ENCODE measurements at regions not wholly inside any gene's neighbourhood (a gene's known extent, or its start where the extent isn't known, plus 50 kb on each side); places are given as distances from the start of the nearest gene placed in this dataset.

DNA sequence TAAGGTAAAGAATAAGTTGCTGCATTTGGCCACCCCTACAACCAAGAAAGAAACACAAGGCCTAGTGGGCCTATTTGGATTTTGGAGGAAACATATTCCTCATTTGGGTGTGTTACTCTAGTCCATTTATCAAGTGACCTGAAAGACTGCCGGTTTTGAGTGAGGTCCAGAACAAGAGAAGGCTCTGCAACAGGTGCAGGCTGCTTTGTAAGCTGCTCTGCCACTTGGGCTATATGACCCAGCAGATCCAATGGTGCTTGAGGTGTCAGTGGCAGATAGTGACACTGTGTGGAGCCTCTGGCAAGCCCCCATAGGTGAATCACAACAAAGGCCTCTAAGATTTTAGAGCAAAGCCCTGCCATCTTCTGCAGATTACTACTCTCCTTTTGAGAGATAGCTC is 491.3 kb downstream of the TAFA4 start:
- Mint-ChIP-seq H3K9me3 (ENCODE audit: unreplicated experiment) (no peaks in the 10 kb centered on the region), H3K27ac (ENCODE audit: unreplicated experiment) (no peak overlapping the region), H3K4me1 (ENCODE audit: low read depth, unreplicated experiment) (no peaks in the 10 kb centered on the region), H3K27me3 (ENCODE audit: unreplicated experiment) (peaks cover 1% of the 10 kb centered on the region), H3K36me3 (ENCODE audit: unreplicated experiment) (peaks cover 6% of the 10 kb centered on the region), H3K4me3 (ENCODE audit: unreplicated experiment) (no peak overlapping the region)
- TF ChIP-seq CTCF (IDR thresholded peaks at IDR 0.05; ENCODE audit: partially characterized antibody, unreplicated experiment), result no peak
- DNase-seq, result no peak

GRCh38 chr3:68436619-68437401 is 495.5 kb downstream of the TAFA4 start:
- Mint-ChIP-seq H3K9me3 (ENCODE audit: unreplicated experiment) (no peaks in the 10 kb centered on the region), H3K27ac (ENCODE audit: unreplicated experiment) (no peak overlapping the region), H3K4me3 (ENCODE audit: unreplicated experiment) (no peak overlapping the region), H3K4me1 (ENCODE audit: low read depth, unreplicated experiment) (no peaks in the 10 kb centered on the region), H3K36me3 (ENCODE audit: unreplicated experiment) (peaks cover 6% of the 10 kb centered on the region), H3K27me3 (ENCODE audit: unreplicated experiment) (no peaks in the 10 kb centered on the region)
- DNase-seq, result no peak
- no peak for TF ChIP-seq CTCF (IDR thresholded peaks at IDR 0.05; ENCODE audit: partially characterized antibody, unreplicated experiment)

DNA sequence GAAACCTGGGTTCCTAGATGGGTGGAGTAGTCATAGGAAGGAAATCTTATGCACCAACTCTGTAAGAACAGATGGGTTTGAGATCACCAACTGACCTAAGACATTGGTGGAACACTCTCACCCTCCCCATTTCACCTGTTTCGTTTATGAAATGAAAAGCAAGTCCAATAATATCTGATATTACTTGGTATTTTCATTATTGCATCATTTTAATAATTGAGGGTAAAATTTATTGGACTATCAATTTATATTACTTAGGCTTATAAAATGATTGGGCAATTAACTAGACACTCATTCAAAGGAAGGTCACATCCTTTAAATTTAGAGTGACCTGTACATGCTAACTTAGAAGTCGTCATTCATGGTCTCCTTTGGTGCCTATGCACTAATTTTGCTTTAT is 503.9 kb downstream of the TAFA4 start:
- H3K27me3 Mint-ChIP-seq (ENCODE audit: unreplicated experiment), result no peaks in the 10 kb centered on the region
- no peak overlapping the region for H3K4me3 Mint-ChIP-seq (ENCODE audit: unreplicated experiment)
- no peak overlapping the region for H3K27ac Mint-ChIP-seq (ENCODE audit: unreplicated experiment)
- no peaks in the 10 kb centered on the region for H3K4me1 Mint-ChIP-seq (ENCODE audit: low read depth, unreplicated experiment)
- no peaks in the 10 kb centered on the region for H3K9me3 Mint-ChIP-seq (ENCODE audit: unreplicated experiment)
- no peak for TF ChIP-seq CTCF (IDR thresholded peaks at IDR 0.05; ENCODE audit: partially characterized antibody, unreplicated experiment)
- H3K36me3 Mint-ChIP-seq (ENCODE audit: unreplicated experiment), result no peaks in the 10 kb centered on the region
- DNase-seq, result no peak

- TF ChIP-seq CTCF (IDR thresholded peaks at IDR 0.05; ENCODE audit: partially characterized antibody, unreplicated experiment), result no peak
- no peak overlapping the region for H3K27ac Mint-ChIP-seq (ENCODE audit: unreplicated experiment)
Measured at GRCh38 chr3:68424796-68425460, 507.4 kb downstream of the TAFA4 start.

DNA sequence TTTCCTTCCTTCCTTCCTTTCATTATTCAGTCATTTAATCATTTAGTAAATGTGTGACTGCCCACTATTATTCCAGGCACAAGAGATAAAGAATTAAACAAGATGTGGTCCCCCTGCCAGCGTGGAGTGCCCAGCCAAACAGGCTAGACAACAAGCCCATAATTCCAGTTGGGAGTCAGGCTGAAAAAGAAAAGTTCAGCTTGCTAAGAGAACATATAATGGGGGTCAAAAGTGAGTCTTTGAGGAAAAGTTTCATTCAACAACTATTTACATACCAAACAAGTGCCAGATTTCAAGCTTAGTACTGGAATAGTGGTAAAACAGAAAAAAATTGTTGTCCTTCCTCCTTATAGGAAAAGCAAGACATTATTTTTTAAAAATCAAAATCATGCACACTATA is 523.7 kb downstream of the TAFA4 start:
- Mint-ChIP-seq H3K4me3 (ENCODE audit: unreplicated experiment) (no peak overlapping the region), H3K4me1 (ENCODE audit: low read depth, unreplicated experiment) (no peaks in the 10 kb centered on the region), H3K36me3 (ENCODE audit: unreplicated experiment) (no peaks in the 10 kb centered on the region), H3K27me3 (ENCODE audit: unreplicated experiment) (no peaks in the 10 kb centered on the region), H3K9me3 (ENCODE audit: unreplicated experiment) (no peaks in the 10 kb centered on the region), H3K27ac (ENCODE audit: unreplicated experiment) (no peak overlapping the region)
- no peak for DNase-seq
- no peak for TF ChIP-seq CTCF (IDR thresholded peaks at IDR 0.05; ENCODE audit: partially characterized antibody, unreplicated experiment)

More at GRCh38 chr3:68424796-68425460, 507.4 kb downstream of the TAFA4 start:
- no peaks in the 10 kb centered on the region for H3K4me1 Mint-ChIP-seq (ENCODE audit: low read depth, unreplicated experiment)
- H3K27me3 Mint-ChIP-seq (ENCODE audit: unreplicated experiment), result no peaks in the 10 kb centered on the region
- DNase-seq, result no peak
- no peaks in the 10 kb centered on the region for H3K36me3 Mint-ChIP-seq (ENCODE audit: unreplicated experiment)
- no peak overlapping the region for H3K4me3 Mint-ChIP-seq (ENCODE audit: unreplicated experiment)
- no peaks in the 10 kb centered on the region for H3K9me3 Mint-ChIP-seq (ENCODE audit: unreplicated experiment)
